Astrocyte (in vitro differentiated cells and primary cell): ENCODE measurements at regions not wholly inside any gene's neighbourhood (a gene's known extent, or its start where the extent isn't known, plus 50 kb on each side); places are given as distances from the start of the nearest gene placed in this dataset.

Experiments
- DNase-seq: peaks from one replicate; pipeline ENCODE4 v3.0.0-alpha.2; 2010; ENCODE audit warnings: low read depth
- FAIRE-seq: peaks from 2 replicates; lab custom pipeline; 2011; peaks lifted over from hg19 to GRCh38; lab: Jason Lieb, UNC
- H2AFZ ChIP-seq: 2 replicates; pipeline ENCODE4 v1.6.0; 2012; ENCODE audit warnings: low read depth, low read length, inconsistent platforms
- H3K27ac ChIP-seq: 2 replicates; pipeline ENCODE4 v1.5.1; 2011; ENCODE audit warnings: low read depth, low read length, inconsistent platforms
- H3K27me3 ChIP-seq: 2 replicates; pipeline ENCODE4 v1.6.0; 2011; ENCODE audit warnings: low read length, inconsistent platforms; ENCODE audit not compliant: insufficient read depth
- H3K36me3 ChIP-seq: 2 replicates; pipeline ENCODE4 v1.5.1; 2011; ENCODE audit warnings: low read length, inconsistent platforms; ENCODE audit not compliant: insufficient read depth
- H3K4me1 ChIP-seq: 2 replicates; pipeline ENCODE4 v1.5.1; 2011; ENCODE audit warnings: low read length, inconsistent platforms; ENCODE audit not compliant: insufficient read depth
- H3K4me2 ChIP-seq: 2 replicates; pipeline ENCODE4 v1.6.0; 2012; ENCODE audit warnings: low read length, inconsistent platforms
- H3K4me3 ChIP-seq: 2 replicates; pipeline ENCODE4 v1.5.1; 2011; ENCODE audit warnings: low read depth, mild to moderate bottlenecking, low read length, inconsistent platforms; ENCODE audit not compliant: insufficient read depth
- H3K79me2 ChIP-seq: 2 replicates; pipeline ENCODE4 v1.6.0; 2012; ENCODE audit warnings: mild to moderate bottlenecking, low read length, inconsistent platforms; ENCODE audit not compliant: insufficient read depth
- H3K9ac ChIP-seq: 2 replicates; pipeline ENCODE4 v1.6.0; 2012; ENCODE audit warnings: mild to moderate bottlenecking, low read length, inconsistent platforms
- H3K9me3 ChIP-seq: 2 replicates; pipeline ENCODE4 v1.5.1; 2012; ENCODE audit warnings: low read depth, mild to moderate bottlenecking, low read length, inconsistent platforms; ENCODE audit not compliant: insufficient read depth
- H4K20me1 ChIP-seq: 2 replicates; pipeline ENCODE4 v1.6.0; 2012; ENCODE audit warnings: low read length, inconsistent platforms; ENCODE audit not compliant: insufficient read depth
- H3K27ac Mint-ChIP-seq: one replicate; pipeline ENCODE4 v1.8.0; 2021; ENCODE audit warnings: mild to moderate bottlenecking, mixed read lengths; ENCODE audit not compliant: unreplicated experiment
- H3K27me3 Mint-ChIP-seq: one replicate; pipeline ENCODE4 v1.8.0; 2021; ENCODE audit warnings: low read depth, mixed read lengths; ENCODE audit not compliant: unreplicated experiment
- H3K36me3 Mint-ChIP-seq: one replicate; pipeline ENCODE4 v1.8.0; 2021; ENCODE audit warnings: low read depth, mixed read lengths; ENCODE audit not compliant: unreplicated experiment
- H3K4me1 Mint-ChIP-seq: one replicate; pipeline ENCODE4 v1.8.0; 2021; ENCODE audit warnings: low read depth, mixed read lengths; ENCODE audit not compliant: unreplicated experiment
- H3K4me3 Mint-ChIP-seq: one replicate; pipeline ENCODE4 v1.8.0; 2021; ENCODE audit warnings: mild to moderate bottlenecking, moderate library complexity, mixed read lengths; ENCODE audit not compliant: unreplicated experiment
- H3K9me3 Mint-ChIP-seq: one replicate; pipeline ENCODE4 v1.8.0; 2021; ENCODE audit warnings: mild to moderate bottlenecking, mixed read lengths; ENCODE audit not compliant: unreplicated experiment
- CTCF ChIP-seq: IDR thresholded peaks from 2 replicates; pipeline ENCODE4 v1.5.1; 2011; ENCODE audit warnings: low read depth, mild to moderate bottlenecking, inconsistent platforms, low read length, moderate library complexity; ENCODE audit not compliant: insufficient read depth
- EZH2 ChIP-seq: IDR thresholded peaks from 2 replicates; pipeline ENCODE4 v1.6.1; 2012; ENCODE audit warnings: mild to moderate bottlenecking, low read length, inconsistent platforms; ENCODE audit not compliant: insufficient read depth

DNA sequence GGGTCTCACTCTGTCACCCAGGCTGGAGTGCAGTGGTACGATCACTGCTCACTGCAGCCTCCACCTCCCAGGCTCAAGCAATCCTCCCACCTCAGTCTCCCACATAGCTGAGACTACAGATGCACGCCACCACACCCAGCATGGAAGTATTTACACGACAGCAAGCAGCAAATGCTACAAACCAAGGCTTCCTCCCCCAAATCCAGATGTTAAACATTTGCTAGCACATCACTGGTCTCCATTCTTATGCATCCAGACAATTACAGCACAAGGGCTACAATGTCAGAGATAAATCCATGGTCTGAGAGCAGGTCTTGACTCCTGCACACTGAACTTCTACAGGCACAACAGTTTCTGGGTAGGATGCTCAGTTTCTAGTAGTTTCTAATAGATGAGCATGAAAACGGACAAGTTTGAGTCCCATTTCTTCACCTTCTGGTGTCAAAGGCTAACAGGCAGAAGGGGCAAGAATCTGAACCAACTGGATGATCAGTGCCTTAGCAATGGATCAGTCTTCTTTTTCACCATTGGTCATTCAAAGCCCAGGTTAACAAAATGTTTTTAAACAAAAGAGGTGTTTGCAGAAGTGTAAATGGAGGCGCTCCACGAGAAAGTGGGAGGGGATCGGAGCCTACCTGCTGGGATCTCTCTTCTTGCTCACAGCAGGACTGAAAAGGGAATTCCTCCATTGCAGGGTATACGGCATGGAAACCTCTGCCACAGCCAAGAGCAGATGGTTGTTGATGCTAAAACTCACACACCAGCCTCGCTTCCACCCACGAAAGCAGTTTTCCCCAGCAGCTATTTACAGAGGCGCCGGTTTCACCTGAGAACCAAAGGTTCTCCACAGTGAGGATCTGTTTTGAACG, 135.0 kb upstream of the ARL4C start:
- peaks cover 24% of the 10 kb centered on the region for H3K4me1 ChIP-seq
- H3K9me3 ChIP-seq: no peaks in the 10 kb centered on the region
- peak overlapping the region; percentile 60 for H3K27ac ChIP-seq
- H3K27me3 ChIP-seq: no peaks in the 10 kb centered on the region
- TF ChIP-seq EZH2: no peak
- no peak for TF ChIP-seq CTCF
- peak overlapping the region; percentile 63 for H3K4me2 ChIP-seq
- H3K4me1 Mint-ChIP-seq: peaks cover 31% of the 10 kb centered on the region
- FAIRE-seq: no peak
- H3K4me3 ChIP-seq: no peak overlapping the region
- no peaks in the 10 kb centered on the region for H3K79me2 ChIP-seq
- H2AFZ ChIP-seq: no peak overlapping the region
- DNase-seq: no peak
- H4K20me1 ChIP-seq: no peaks in the 10 kb centered on the region
- H3K36me3 Mint-ChIP-seq: no peaks in the 10 kb centered on the region
- peak overlapping the region; percentile 63 for H3K9ac ChIP-seq
- H3K36me3 ChIP-seq: no peaks in the 10 kb centered on the region
- no peak overlapping the region for H3K4me3 Mint-ChIP-seq
- H3K27ac Mint-ChIP-seq: peak overlapping the region; percentile 81
- H3K9me3 Mint-ChIP-seq: peaks cover 4% of the 10 kb centered on the region
- no peaks in the 10 kb centered on the region for H3K27me3 Mint-ChIP-seq

GRCh38 chr2:234630801-234631261, 133.9 kb upstream of the ARL4C start:
- Histone ChIP-seq H3K4me2 (peak overlapping the region; percentile 52), H4K20me1 (no peaks in the 10 kb centered on the region), H3K9ac (peak overlapping the region; percentile 23), H3K4me3 (no peak overlapping the region), H3K27me3 (no peaks in the 10 kb centered on the region), H2AFZ (no peak overlapping the region), H3K79me2 (no peaks in the 10 kb centered on the region), H3K4me1 (peaks cover 24% of the 10 kb centered on the region), H3K27ac (no peak overlapping the region), H3K36me3 (no peaks in the 10 kb centered on the region), H3K9me3 (no peaks in the 10 kb centered on the region)
- Mint-ChIP-seq H3K4me3 (peak overlapping the region; percentile 13), H3K9me3 (peaks cover 3% of the 10 kb centered on the region), H3K4me1 (peaks cover 31% of the 10 kb centered on the region), H3K36me3 (no peaks in the 10 kb centered on the region), H3K27me3 (no peaks in the 10 kb centered on the region), H3K27ac (peak overlapping the region; percentile 71)
- TF ChIP-seq EZH2: no peak
- no peak for TF ChIP-seq CTCF
- DNase-seq: peak; percentile 35
- FAIRE-seq: no peak

- no peak for FAIRE-seq
- Histone ChIP-seq H3K4me1 (peaks cover 24% of the 10 kb centered on the region), H3K9me3 (no peaks in the 10 kb centered on the region), H3K79me2 (no peaks in the 10 kb centered on the region), H4K20me1 (no peaks in the 10 kb centered on the region), H3K9ac (no peak overlapping the region), H3K27me3 (no peaks in the 10 kb centered on the region), H2AFZ (no peak overlapping the region), H3K4me2 (no peak overlapping the region), H3K27ac (no peak overlapping the region), H3K4me3 (no peak overlapping the region), H3K36me3 (no peaks in the 10 kb centered on the region)
- Mint-ChIP-seq H3K27me3 (peaks cover under 1% of the 10 kb centered on the region), H3K36me3 (no peaks in the 10 kb centered on the region), H3K4me1 (peaks cover 28% of the 10 kb centered on the region), H3K9me3 (no peaks in the 10 kb centered on the region), H3K27ac (no peak overlapping the region), H3K4me3 (no peak overlapping the region)
- DNase-seq: no peak
- TF ChIP-seq EZH2 (no peak), CTCF (no peak)
Measured at GRCh38 chr2:234629596-234629995, 132.7 kb upstream of the ARL4C start.
